DND-41 (cell line): ENCODE measurements at regions not wholly inside any gene's neighbourhood (a gene's known extent, or its start where the extent isn't known, plus 50 kb on each side); places are given as distances from the start of the nearest gene placed in this dataset.

Experiments
- EZH2 ChIP-seq: IDR thresholded peaks from 3 replicates; pipeline ENCODE4 v1.6.1; 2012; ENCODE audit warnings: borderline replicate concordance, low read depth, mild to moderate bottlenecking, moderate library complexity, low read length, inconsistent platforms; ENCODE audit not compliant: severe bottlenecking
- TF ChIP-seq, protein P1 (sequence below): IDR thresholded peaks from 2 replicates; pipeline ENCODE4 v1.5.1; 2012; ENCODE audit warnings: borderline replicate concordance, low read length, moderate library complexity, mild to moderate bottlenecking; ENCODE audit not compliant: poor library complexity, severe bottlenecking; ENCODE audit errors: extremely low read depth

DNA sequence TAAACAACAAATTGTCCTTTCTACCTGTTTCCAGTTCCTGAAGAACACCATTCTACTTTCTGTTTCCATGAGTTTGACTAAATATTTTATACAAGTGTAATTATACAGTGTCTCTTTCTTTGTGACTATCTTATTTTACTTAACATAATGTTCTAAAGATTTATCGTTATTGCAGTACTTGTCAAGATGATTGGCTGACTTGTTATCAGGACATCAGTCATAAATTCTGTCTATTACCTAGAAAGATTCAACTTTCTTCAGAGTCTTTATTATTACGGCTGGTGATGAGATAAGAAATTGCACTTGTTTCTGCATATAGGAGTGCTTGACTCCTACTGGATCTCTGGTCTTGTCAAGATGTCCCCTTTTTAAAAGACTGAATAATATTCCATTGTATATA is 93.9 kb upstream of the ZNF92 start:
- TF ChIP-seq, protein P1, sequence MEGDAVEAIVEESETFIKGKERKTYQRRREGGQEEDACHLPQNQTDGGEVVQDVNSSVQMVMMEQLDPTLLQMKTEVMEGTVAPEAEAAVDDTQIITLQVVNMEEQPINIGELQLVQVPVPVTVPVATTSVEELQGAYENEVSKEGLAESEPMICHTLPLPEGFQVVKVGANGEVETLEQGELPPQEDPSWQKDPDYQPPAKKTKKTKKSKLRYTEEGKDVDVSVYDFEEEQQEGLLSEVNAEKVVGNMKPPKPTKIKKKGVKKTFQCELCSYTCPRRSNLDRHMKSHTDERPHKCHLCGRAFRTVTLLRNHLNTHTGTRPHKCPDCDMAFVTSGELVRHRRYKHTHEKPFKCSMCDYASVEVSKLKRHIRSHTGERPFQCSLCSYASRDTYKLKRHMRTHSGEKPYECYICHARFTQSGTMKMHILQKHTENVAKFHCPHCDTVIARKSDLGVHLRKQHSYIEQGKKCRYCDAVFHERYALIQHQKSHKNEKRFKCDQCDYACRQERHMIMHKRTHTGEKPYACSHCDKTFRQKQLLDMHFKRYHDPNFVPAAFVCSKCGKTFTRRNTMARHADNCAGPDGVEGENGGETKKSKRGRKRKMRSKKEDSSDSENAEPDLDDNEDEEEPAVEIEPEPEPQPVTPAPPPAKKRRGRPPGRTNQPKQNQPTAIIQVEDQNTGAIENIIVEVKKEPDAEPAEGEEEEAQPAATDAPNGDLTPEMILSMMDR: no peak
- no peak for TF ChIP-seq EZH2
